HG03280 (cell line): ENCODE measurements at regions not wholly inside any gene's neighbourhood (a gene's known extent, or its start where the extent isn't known, plus 50 kb on each side); places are given as distances from the start of the nearest gene placed in this dataset.

ENCODE experiments used
- ATAC-seq: cut with Tn5 transposase; IDR thresholded peaks from one replicate; pipeline ENCODE4 v1.9.1; 2021; ENCODE audit warnings: mild to moderate bottlenecking, moderate library complexity; ENCODE audit not compliant: unreplicated experiment

GRCh38 chr3:64358176-64358575 is 132.9 kb upstream of the PRICKLE2 start:
- no peak for ATAC-seq

- ATAC-seq: no peak
These were observed 132.2 kb upstream of the PRICKLE2 start for GRCh38 chr3:64357481-64357880.

- no peak for ATAC-seq
These were observed 130.1 kb upstream of the PRICKLE2 start for GRCh38 chr3:64355401-64355807.

- ATAC-seq: no peak
These were observed 129.7 kb upstream of the PRICKLE2 start for GRCh38 chr3:64354956-64355355.

- no peak for ATAC-seq
These were observed 129.0 kb upstream of the PRICKLE2 start for GRCh38 chr3:64354221-64354620.

GRCh38 chr3:64353226-64353625 is 128.0 kb upstream of the PRICKLE2 start:
- no peak for ATAC-seq

- ATAC-seq: no peak
These were observed 127.3 kb upstream of the PRICKLE2 start for GRCh38 chr3:64352639-64352992.

GRCh38 chr3:64351713-64352638 is 126.7 kb upstream of the PRICKLE2 start:
- no peak for ATAC-seq

GRCh38 chr3:64349551-64349950 is 124.3 kb upstream of the PRICKLE2 start:
- ATAC-seq: no peak

- no peak for ATAC-seq
These were observed 120.1 kb upstream of the PRICKLE2 start for GRCh38 chr3:64345371-64345770.

- ATAC-seq: no peak
These were observed 119.5 kb upstream of the PRICKLE2 start for GRCh38 chr3:64344721-64345207.

- no peak for ATAC-seq
These were observed 118.6 kb upstream of the PRICKLE2 start for GRCh38 chr3:64343689-64344430.

- no peak for ATAC-seq
These were observed 117.8 kb upstream of the PRICKLE2 start for GRCh38 chr3:64342940-64343688.

GRCh38 chr3:64341296-64341695 is 116.0 kb upstream of the PRICKLE2 start:
- no peak for ATAC-seq

- ATAC-seq: no peak
These were observed 115.4 kb upstream of the PRICKLE2 start for GRCh38 chr3:64340641-64341101.

- ATAC-seq: no peak
These were observed 111.2 kb upstream of the PRICKLE2 start for GRCh38 chr3:64336488-64336887.

GRCh38 chr3:64332459-64333350 is 107.4 kb upstream of the PRICKLE2 start:
- ATAC-seq: no peak

GRCh38 chr3:64331605-64332004 is 106.3 kb upstream of the PRICKLE2 start:
- ATAC-seq: no peak

GRCh38 chr3:64329037-64329436 is 103.8 kb upstream of the PRICKLE2 start:
- ATAC-seq: no peak
